HL-60 (cell line): ENCODE measurements at regions not wholly inside any gene's neighbourhood (a gene's known extent, or its start where the extent isn't known, plus 50 kb on each side); places are given as distances from the start of the nearest gene placed in this dataset.

ENCODE experiments used
- DNase-seq, 2 experiments: peaks; one replicate each; pipeline ENCODE4 v3.0.0-alpha.2; 2010 to 2020; ENCODE audit warnings: low read depth in 1 of 2, low spot score in 1 of 2
- H3K27ac ChIP-seq: fragments of 250-450 bp; sonication (Bioruptor Pico); replicated peaks from 2 replicates; pipeline ENCODE4 v1.5.1; 2020; ENCODE audit warnings: mild to moderate bottlenecking, moderate library complexity
- H3K27me3 ChIP-seq: fragments of 250-450 bp; sonication (Bioruptor Pico); 2 replicates; pipeline ENCODE4 v1.5.1; 2021; ENCODE audit warnings: mild to moderate bottlenecking, moderate library complexity; ENCODE audit not compliant: insufficient read depth, poor library complexity, severe bottlenecking
- H3K4me3 ChIP-seq: replicated peaks from 2 replicates; pipeline ENCODE4 v1.5.1; 2011; ENCODE audit warnings: mild to moderate bottlenecking, control low read depth, low read length; ENCODE audit not compliant: insufficient read depth
- CTCF ChIP-seq: IDR thresholded peaks from one replicate; pipeline ENCODE4 v1.5.1; 2011; ENCODE audit warnings: low read length, control low read depth, inconsistent platforms; ENCODE audit not compliant: insufficient read depth
- GABPA ChIP-seq: IDR thresholded peaks from 2 replicates; pipeline ENCODE4 v1.6.1; 2012; ENCODE audit warnings: low read depth
- POLR2AphosphoS5 ChIP-seq: IDR thresholded peaks from 2 replicates; pipeline ENCODE4 v1.6.1; 2012; ENCODE audit warnings: low read depth
- REST ChIP-seq: IDR thresholded peaks from 2 replicates; pipeline ENCODE4 v1.6.1; 2012; ENCODE audit warnings: low read depth; ENCODE audit not compliant: insufficient replicate concordance
- SPI1 ChIP-seq: IDR thresholded peaks from 2 replicates; pipeline ENCODE4 v1.6.1; 2012; ENCODE audit warnings: low read depth, mild to moderate bottlenecking, borderline replicate concordance

- DNase-seq = no peak
- Histone ChIP-seq H3K27me3 (no peaks in the 10 kb centered on the region), H3K4me3 (no peak overlapping the region), H3K27ac (no peak overlapping the region)
- TF ChIP-seq POLR2AphosphoS5 (no peak), GABPA (no peak), SPI1 (no peak), CTCF (no peak), REST (no peak)
Measured at GRCh38 chr17:45628019-45628418, 137.5 kb upstream of the PLEKHM1 start.

GRCh38 chr17:45631941-45632340 lies 141.4 kb upstream of the PLEKHM1 start:
- TF ChIP-seq SPI1 = no peak
- no peak for TF ChIP-seq GABPA
- no peak for TF ChIP-seq POLR2AphosphoS5
- TF ChIP-seq CTCF = no peak
- TF ChIP-seq REST = no peak
- H3K27ac ChIP-seq = no peak overlapping the region

GRCh38 chr17:45639297-45639849 lies 144.7 kb upstream of the CRHR1 start:
- H3K4me3 ChIP-seq = no peak overlapping the region
- DNase-seq = no peak
- no peaks in the 10 kb centered on the region for H3K27me3 ChIP-seq
- TF ChIP-seq POLR2AphosphoS5 = no peak
- TF ChIP-seq REST = no peak
- TF ChIP-seq CTCF = no peak
- TF ChIP-seq GABPA = no peak
- TF ChIP-seq SPI1 = no peak
- no peak overlapping the region for H3K27ac ChIP-seq

More at GRCh38 chr17:45631941-45632340, 141.4 kb upstream of the PLEKHM1 start:
- H3K27me3 ChIP-seq = no peaks in the 10 kb centered on the region
- DNase-seq = no peak
- no peak overlapping the region for H3K4me3 ChIP-seq
